Memory B cell (primary cell): ENCODE measurements at regions not wholly inside any gene's neighbourhood (a gene's known extent, or its start where the extent isn't known, plus 50 kb on each side); places are given as distances from the start of the nearest gene placed in this dataset.
"Not testable (repeated sequence)": the region's sequence is repeated elsewhere in the genome, so short reads cannot be mapped to it uniquely, and the experiment has no call there.

Source experiments
- ATAC-seq: fragments of 150-1000 bp; cut with Tn5 transposase; 2 replicates; pipeline ENCODE4 v1.10.0; 2021; ENCODE audit warnings: low read depth, mild to moderate bottlenecking, moderate library complexity
- DNase-seq, 2 donors: peaks; one replicate each; pipeline ENCODE4 v3.0.0; 2022; ENCODE audit warnings: low spot score in 2 of 2
- H3K27ac Mint-ChIP-seq: one replicate; pipeline ENCODE4 v1.8.0; 2022; ENCODE audit warnings: mild to moderate bottlenecking, moderate library complexity, mixed read lengths
- H3K27me3 Mint-ChIP-seq: one replicate; pipeline ENCODE4 v1.8.0; 2022; ENCODE audit warnings: mixed read lengths
- H3K36me3 Mint-ChIP-seq: one replicate; pipeline ENCODE4 v1.8.0; 2022; ENCODE audit warnings: mild to moderate bottlenecking, mixed read lengths
- H3K4me1 Mint-ChIP-seq: one replicate; pipeline ENCODE4 v1.8.0; 2022; ENCODE audit warnings: mixed read lengths
- H3K4me3 Mint-ChIP-seq: one replicate; pipeline ENCODE4 v1.8.0; 2022; ENCODE audit warnings: mild to moderate bottlenecking, moderate library complexity, mixed read lengths
- H3K9me3 Mint-ChIP-seq: one replicate; pipeline ENCODE4 v1.8.0; 2022; ENCODE audit warnings: mixed read lengths

DNA sequence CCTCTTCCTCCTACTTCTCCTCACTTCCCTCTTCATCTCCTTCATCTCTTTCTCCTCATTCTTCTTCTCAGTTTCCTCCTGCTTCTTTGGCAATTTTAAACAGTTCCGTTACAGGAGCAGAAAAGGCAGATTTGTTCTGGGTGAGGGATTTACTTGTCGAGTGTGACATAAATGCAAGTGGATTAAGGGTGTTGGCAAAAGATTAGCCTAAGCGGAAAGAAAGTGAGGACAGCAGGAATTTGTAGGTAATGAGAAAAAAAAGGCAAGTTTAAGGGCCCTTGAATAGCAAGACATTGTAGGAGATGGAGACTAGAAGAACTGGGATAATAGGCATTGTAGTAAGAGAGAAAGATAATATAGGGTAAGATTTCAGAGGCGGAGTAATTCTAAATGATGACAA is 841.6 kb downstream of the RAPGEF2 start:
- DNase-seq (no peak), ATAC-seq (no peak)
- Mint-ChIP-seq H3K36me3 (no peaks in the 10 kb centered on the region), H3K9me3 (no peaks in the 10 kb centered on the region), H3K27me3 (no peaks in the 10 kb centered on the region), H3K27ac (no peak overlapping the region), H3K4me1 (no peaks in the 10 kb centered on the region), H3K4me3 (no peak overlapping the region)

DNA sequence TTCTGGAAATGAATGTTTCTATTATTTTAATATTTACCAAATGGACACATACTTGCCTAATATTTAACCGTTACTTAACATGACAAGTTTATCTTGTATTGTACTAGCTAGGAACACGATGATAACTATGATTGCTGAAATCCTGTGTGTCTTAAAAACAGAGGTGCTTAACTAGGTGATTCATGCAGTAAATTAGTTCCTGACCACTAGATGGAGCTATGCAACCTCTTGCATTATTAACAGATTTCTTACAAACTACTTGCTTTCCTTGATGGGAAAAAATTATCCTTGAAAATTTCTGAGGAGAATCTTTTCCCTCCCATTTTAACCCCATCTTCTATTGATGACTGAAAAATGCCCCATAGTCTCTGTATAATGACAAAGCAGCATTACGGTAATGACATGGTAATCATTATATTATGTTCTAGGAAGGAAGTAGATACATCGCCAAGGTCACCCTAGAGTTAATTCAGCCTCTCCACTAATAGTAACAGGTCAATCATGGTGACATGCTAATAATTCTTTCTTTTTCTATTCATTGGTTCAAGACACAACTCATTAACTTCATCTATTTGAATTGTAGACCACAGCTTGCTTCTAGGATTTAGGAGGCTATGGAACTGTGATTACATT is 844.2 kb downstream of the RAPGEF2 start:
- H3K9me3 Mint-ChIP-seq = no peaks in the 10 kb centered on the region
- ATAC-seq = no peak
- H3K4me1 Mint-ChIP-seq = no peaks in the 10 kb centered on the region
- no peak for DNase-seq
- H3K4me3 Mint-ChIP-seq = no peak overlapping the region
- H3K36me3 Mint-ChIP-seq = no peaks in the 10 kb centered on the region
- no peak overlapping the region for H3K27ac Mint-ChIP-seq
- H3K27me3 Mint-ChIP-seq = no peaks in the 10 kb centered on the region

DNA sequence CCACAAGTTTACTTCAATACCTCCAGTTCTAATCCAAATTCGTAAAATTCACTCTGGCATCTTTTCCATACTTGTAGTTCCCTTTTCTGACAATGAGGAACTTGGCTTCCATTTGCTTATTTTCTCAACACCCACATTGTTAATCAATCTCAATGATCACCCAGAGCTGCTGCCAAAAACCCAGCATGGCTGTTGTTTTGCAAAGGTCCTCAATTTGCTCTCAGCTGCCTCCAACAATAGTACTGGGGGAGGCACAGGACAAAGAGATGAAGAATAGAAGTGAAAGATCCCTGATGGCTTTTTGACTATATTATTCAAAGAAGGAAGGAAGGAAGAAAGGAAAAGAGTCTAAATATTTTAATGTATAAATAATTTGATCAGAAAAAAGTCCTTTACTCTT is 847.8 kb downstream of the RAPGEF2 start:
- no peak overlapping the region for H3K4me3 Mint-ChIP-seq
- no peaks in the 10 kb centered on the region for H3K9me3 Mint-ChIP-seq
- DNase-seq = no peak
- H3K36me3 Mint-ChIP-seq = no peaks in the 10 kb centered on the region
- H3K27me3 Mint-ChIP-seq = no peaks in the 10 kb centered on the region
- no peaks in the 10 kb centered on the region for H3K4me1 Mint-ChIP-seq
- no peak overlapping the region for H3K27ac Mint-ChIP-seq
- no peak for ATAC-seq

DNA sequence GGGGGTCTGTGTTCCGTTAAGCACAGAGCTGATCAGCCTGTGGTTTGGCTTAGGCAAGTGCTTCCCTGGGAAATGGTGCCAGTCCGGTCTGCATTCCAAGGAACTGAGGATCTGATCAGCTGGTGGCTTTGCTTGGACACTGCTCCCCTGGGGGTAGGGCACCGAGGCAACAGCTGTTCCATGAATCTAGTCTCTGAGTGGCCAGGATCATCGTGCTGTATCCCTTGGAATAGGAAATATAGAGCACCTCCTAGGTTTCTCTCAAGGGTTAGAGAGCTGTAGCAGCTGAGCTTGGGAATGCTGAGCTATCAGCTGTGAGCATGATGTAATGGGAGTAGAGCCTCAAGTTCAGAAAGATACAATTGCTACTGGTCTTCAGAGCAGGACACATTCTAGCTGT is 863.9 kb downstream of the RAPGEF2 start:
- H3K4me1 Mint-ChIP-seq = no peaks in the 10 kb centered on the region
- DNase-seq (no peak), ATAC-seq (no peak)
- no peak overlapping the region for H3K27ac Mint-ChIP-seq
- H3K9me3 Mint-ChIP-seq = no peaks in the 10 kb centered on the region
- no peaks in the 10 kb centered on the region for H3K36me3 Mint-ChIP-seq
- no peak overlapping the region for H3K4me3 Mint-ChIP-seq
- H3K27me3 Mint-ChIP-seq = no peaks in the 10 kb centered on the region

DNA sequence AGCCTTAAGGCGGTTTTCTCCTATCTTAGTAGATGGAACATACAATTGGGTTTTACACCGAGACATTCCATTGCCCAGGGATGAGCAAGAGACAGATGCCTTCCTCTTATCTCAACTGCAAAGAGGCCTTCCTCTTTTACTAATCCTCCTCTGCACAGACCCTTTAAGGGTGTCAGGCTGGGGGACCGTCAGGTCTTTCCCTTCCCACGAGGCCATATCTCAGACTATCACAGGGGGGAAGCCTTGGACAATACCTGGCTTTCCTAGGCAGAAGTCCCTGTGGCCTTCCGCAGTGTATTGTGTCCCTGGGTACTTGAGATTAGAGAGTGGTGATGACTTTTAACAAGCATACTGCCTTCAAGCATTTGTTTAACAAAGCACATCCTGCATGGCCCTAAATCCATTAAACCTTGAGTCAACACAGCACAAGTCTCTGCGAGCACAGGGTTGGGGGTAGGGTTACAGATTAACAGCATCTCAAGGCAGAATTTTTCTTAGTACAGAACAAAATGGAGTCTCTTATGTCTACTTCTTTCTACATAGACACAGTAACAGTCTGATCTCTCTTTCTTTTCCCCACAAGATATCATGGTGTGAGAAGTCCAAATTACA is 874.1 kb downstream of the RAPGEF2 start:
- H3K27me3 Mint-ChIP-seq, H3K9me3 Mint-ChIP-seq, H3K4me3 Mint-ChIP-seq, H3K36me3 Mint-ChIP-seq, ATAC-seq, DNase-seq, H3K27ac Mint-ChIP-seq, H3K4me1 Mint-ChIP-seq: not testable (repeated sequence)

DNA sequence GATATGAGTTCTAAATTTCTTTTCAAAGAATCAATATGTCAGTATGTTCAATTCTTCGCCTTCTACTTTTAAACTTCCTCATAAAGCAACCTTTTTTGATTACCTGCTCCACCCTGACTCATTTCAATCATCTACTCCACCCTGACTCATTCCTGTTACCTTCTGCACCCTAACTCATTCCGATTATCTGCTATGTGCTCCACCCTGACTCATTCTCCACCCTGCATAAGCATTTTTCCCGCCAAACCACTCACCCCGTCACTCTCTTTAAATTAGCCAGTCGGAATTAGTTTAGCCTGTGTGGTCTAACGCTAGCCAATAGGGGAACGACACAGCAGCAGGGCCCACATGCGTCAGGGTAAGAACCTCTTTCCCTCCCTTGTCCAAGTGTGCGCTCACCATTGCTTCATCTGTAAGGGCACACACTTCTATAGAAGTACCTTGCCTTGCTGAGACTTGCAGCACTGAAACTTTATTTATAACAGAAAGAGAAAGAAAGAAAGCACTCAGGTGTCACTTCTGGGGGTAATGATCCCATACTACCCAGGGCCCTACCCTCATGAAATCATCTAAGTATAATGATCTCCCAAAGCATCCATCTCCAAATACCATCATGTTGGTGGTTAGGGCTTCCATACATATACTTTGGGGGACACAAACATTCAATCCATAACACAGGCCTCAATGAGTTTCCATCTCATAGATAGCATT is 875.2 kb downstream of the RAPGEF2 start:
- no peaks in the 10 kb centered on the region for H3K36me3 Mint-ChIP-seq
- no peak overlapping the region for H3K27ac Mint-ChIP-seq

DNA sequence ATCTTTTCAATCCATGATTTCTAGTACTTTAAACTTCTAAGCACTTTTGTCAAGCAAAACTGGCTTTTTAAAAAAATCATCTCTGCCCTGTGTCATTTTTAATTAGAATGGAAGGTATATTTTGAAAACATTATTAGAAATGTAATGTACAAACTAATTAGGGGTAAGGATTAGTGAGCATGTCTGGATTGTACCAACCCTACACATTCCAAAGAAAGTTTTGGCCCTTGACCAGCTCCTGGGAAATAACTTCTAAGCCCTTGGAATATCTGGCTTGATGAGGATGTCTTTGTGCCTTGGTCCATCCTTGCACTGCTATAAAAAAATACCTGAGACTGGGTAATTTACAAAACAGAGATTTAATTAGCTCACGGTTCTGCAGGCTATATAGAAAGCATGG is 876.5 kb downstream of the RAPGEF2 start:
- Mint-ChIP-seq H3K4me3 (no peak overlapping the region), H3K4me1 (no peaks in the 10 kb centered on the region), H3K27ac (no peak overlapping the region), H3K36me3 (no peaks in the 10 kb centered on the region), H3K27me3 (no peaks in the 10 kb centered on the region), H3K9me3 (peaks cover 4% of the 10 kb centered on the region)
- DNase-seq (no peak), ATAC-seq (no peak)

More for the DNA sequence above, 875.2 kb downstream of the RAPGEF2 start:
- H3K9me3 Mint-ChIP-seq = peaks cover 2% of the 10 kb centered on the region
- DNase-seq = no peak
- no peak for ATAC-seq
- no peaks in the 10 kb centered on the region for H3K4me1 Mint-ChIP-seq
- no peaks in the 10 kb centered on the region for H3K27me3 Mint-ChIP-seq
- no peak overlapping the region for H3K4me3 Mint-ChIP-seq

DNA sequence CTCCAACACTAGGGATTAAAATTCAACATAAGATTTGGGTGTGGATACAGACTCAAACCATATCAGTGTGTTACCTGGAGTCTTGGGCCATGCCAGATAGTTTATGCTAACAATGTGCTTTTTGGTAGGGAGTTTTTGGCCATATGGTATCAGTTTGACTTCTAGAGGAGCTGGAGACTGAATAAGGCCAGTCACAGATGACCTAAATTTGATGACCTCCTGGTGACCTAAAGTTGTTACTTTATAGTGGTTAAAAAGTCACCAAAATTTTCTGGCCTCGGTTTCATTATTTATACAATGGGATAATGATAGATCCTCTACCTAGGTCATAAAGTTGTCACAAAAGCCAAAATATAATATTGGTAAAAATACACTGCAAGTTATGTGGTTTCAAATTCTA is 877.1 kb downstream of the RAPGEF2 start:
- ATAC-seq (no peak), DNase-seq (no peak)
- Mint-ChIP-seq H3K4me1 (no peaks in the 10 kb centered on the region), H3K27me3 (no peaks in the 10 kb centered on the region), H3K36me3 (no peaks in the 10 kb centered on the region), H3K4me3 (no peak overlapping the region), H3K27ac (no peak overlapping the region), H3K9me3 (peaks cover 4% of the 10 kb centered on the region)

DNA sequence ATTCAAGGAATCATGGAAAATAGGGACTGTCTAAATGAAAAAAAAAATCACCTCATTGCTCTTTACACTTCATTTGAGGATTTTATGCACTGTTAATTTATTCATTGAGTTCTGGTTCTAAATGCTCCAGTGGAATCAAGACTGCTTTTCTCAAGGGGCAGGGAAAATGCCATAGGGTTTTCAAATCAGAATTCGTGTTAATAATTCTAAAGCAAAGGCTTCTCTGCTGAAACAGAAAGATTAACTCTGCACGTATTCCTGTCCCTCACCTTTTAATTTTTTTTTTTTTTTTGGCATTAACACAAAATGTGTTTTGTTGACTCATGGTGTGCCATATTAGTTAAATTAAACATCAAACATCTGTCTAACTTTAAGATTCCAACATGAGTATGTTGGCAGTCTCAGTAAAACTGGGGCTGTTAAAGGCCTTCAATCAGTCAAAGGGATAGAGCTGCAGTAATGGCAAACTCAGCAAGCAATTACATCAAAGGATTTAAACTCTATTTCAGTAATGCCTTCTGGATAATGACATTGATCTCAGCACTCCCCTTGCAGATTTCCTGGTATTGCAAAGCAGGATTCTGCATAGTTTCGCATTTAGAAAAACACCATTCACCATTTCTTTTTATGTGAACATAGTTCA is 878.1 kb downstream of the RAPGEF2 start:
- DNase-seq = no peak
- no peaks in the 10 kb centered on the region for H3K36me3 Mint-ChIP-seq
- H3K9me3 Mint-ChIP-seq = peaks cover 4% of the 10 kb centered on the region
- H3K4me3 Mint-ChIP-seq = no peak overlapping the region
- no peaks in the 10 kb centered on the region for H3K27me3 Mint-ChIP-seq
- H3K4me1 Mint-ChIP-seq = no peaks in the 10 kb centered on the region
- no peak overlapping the region for H3K27ac Mint-ChIP-seq
- ATAC-seq = no peak

DNA sequence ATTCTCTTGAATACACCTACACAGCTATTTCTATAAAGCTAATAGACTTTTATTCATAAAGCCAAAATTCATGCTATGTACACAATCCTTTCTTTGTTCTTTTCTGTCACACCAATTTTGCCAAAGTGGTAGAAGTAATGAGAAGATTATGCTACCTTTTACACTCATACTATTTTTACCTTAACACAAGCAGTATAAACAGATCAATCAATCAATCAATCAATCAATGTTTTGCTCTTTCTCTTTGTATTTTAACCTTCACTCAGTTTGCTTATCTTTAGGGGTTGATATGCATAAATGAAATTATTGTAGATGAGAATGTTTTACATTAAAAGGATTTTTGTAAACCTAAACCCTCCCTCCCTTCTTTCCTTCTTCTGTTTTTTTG is 878.6 kb downstream of the RAPGEF2 start:
- no peak overlapping the region for H3K4me3 Mint-ChIP-seq
- no peak overlapping the region for H3K27ac Mint-ChIP-seq
- H3K9me3 Mint-ChIP-seq = peaks cover 6% of the 10 kb centered on the region
- H3K27me3 Mint-ChIP-seq = no peaks in the 10 kb centered on the region
- H3K4me1 Mint-ChIP-seq = no peaks in the 10 kb centered on the region
- DNase-seq (no peak), ATAC-seq (no peak)
- no peaks in the 10 kb centered on the region for H3K36me3 Mint-ChIP-seq

DNA sequence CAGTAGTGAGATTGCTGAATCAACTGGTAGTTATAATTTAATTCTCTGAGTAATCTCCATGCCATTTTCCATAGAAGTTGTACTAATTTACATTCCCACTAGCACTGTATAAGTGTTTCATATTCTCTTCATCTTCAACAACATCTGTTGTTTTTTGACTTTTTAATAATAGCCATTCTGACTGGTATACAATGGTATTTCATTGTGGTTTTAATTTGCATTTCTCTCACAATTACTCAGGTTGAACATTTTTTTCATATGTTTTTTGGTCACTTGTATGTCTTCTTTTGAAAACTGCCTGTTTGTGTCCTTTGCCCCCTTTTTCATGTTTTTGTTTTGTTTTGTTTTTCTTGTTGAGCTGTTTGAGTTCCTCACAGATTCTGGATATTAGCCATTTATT is 880.2 kb downstream of the RAPGEF2 start:
- Mint-ChIP-seq H3K9me3 (peaks cover 4% of the 10 kb centered on the region), H3K4me1 (no peaks in the 10 kb centered on the region), H3K27me3 (no peaks in the 10 kb centered on the region), H3K36me3 (no peaks in the 10 kb centered on the region), H3K4me3 (no peak overlapping the region), H3K27ac (no peak overlapping the region)
- ATAC-seq = no peak
- DNase-seq = no peak

DNA sequence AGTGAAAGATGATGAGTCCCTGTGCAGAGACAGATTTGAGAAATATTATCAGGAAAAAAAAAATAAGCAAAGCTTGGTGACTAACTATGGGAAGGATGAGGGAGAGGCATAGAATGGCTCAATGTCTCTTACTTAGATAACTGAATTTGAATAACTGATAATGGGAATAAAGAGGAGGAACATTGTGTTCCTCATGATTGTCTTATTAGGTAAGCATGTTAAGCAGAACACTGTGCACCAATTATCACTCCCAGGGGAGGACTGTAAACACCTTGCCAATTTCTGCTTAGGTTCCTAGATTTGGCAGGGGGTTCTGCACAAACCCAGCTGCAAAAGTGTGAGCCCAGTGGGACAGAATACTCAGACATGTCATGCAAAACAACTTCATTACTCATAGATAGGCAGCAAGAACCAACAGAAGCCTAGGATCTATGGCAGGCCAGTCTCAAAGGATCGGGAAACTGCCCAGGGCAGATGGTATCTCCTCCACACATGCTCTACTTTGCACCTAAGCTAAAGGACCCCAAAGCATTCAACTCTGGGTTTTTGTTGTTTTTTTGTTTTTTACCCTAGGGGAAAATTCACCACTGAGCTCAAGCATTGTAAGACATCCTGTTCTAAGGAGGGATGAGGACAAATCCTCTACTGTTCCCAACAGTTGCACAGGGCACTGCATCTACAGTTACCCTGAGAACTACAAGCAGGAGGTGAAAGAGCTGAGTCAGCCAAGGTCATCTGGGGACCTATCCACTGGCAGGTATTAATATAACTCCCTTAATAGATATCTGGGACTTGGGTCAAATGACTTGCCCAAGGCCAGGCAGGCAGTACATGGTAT is 907.0 kb downstream of the RAPGEF2 start:
- ATAC-seq (no peak), DNase-seq (no peak)
- Mint-ChIP-seq H3K27ac (no peak overlapping the region), H3K9me3 (peaks cover 7% of the 10 kb centered on the region), H3K4me1 (no peaks in the 10 kb centered on the region), H3K36me3 (no peaks in the 10 kb centered on the region), H3K4me3 (no peak overlapping the region), H3K27me3 (no peaks in the 10 kb centered on the region)

DNA sequence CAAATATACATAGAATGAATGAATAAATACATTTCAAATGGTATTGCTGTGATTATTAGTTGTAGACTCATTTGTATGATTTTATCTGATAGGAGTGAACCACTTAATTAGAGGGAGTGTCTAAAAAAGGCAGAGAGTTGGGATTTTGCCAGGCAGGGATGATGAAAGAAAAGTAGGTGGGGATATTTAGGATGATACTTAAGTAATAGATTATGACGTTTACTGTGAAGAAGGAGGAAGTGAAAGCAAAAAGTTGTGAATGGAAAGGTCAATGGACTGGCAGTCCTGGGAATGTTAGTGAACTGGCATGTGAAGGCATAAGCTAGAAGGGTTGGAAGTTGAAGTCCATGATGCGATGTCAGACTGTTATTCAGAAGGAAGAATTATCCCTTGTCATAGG is 917.1 kb downstream of the RAPGEF2 start:
- peaks cover 7% of the 10 kb centered on the region for H3K9me3 Mint-ChIP-seq
- no peak for DNase-seq

DNA sequence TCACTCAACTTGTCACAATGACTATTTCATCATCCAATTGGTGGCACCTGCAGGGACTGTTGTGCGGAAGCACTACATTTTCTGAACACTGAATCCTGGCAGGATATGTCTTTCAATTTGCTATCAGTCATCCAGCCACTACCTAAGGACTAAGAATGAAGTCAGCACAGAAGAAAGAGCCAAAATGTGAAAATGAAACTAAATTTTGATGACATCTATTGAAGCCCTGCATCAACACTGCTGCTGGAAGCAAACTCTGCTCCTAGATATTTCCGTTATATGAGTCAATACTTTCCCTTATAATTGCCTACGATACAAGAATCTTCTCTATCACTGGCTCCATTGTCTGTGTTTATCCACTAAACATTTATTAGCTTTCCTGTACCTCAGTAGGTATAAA is 917.9 kb downstream of the RAPGEF2 start:
- ATAC-seq (no peak), DNase-seq (no peak)
- H3K36me3 Mint-ChIP-seq = no peaks in the 10 kb centered on the region
- H3K27ac Mint-ChIP-seq = no peak overlapping the region
- no peak overlapping the region for H3K4me3 Mint-ChIP-seq
- no peaks in the 10 kb centered on the region for H3K27me3 Mint-ChIP-seq
- H3K9me3 Mint-ChIP-seq = peaks cover 7% of the 10 kb centered on the region
- H3K4me1 Mint-ChIP-seq = no peaks in the 10 kb centered on the region

More for the DNA sequence above, 917.1 kb downstream of the RAPGEF2 start:
- ATAC-seq = no peak
- Mint-ChIP-seq H3K27ac (no peak overlapping the region), H3K4me1 (no peaks in the 10 kb centered on the region), H3K36me3 (no peaks in the 10 kb centered on the region), H3K4me3 (no peak overlapping the region), H3K27me3 (no peaks in the 10 kb centered on the region)
